HG02623 (cell line): ENCODE measurements at regions not wholly inside any gene's neighbourhood (a gene's known extent, or its start where the extent isn't known, plus 50 kb on each side); places are given as distances from the start of the nearest gene placed in this dataset.

Experiments
- ATAC-seq: cut with Tn5 transposase; IDR thresholded peaks from one replicate; pipeline ENCODE4 v1.9.1; 2021; ENCODE audit warnings: moderate library complexity; ENCODE audit not compliant: unreplicated experiment

DNA sequence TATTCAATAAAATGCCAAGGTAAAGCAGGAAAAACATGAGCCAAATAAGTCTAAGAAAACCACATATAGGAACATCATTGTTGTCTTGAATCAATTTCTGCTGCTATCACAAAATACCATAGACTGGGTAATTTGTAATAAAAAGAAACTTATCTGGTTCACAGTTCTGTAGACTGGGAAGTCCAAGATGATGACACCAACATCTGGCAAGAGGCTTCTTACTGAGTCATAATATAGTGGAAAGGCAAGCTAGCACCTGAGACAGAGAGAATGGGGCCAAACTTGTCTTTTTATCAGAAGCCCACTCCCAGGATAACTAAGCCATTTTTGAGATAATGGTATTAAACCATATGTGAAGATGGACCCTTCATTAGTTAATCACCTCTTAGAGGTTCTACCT lies 975.9 kb downstream of the FLRT2 start:
- ATAC-seq, result no peak

DNA sequence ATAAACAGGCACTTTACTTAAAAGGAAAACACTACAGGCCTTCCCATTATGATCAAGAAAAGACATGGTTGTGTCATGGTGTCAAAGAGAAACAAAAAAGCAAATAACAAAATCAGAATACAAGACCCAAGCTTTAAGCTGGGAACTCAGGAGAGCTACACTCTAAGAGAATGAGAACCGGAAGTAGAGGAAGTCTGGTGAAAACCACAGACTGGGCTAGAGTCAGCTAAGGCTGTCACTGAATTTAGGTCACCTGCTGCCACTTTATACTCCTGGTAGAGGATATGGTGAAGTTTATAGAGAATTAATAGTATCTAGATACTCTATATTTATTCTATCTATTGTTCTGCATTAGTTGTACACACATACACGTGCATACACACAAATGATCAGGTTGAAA lies 971.7 kb downstream of the FLRT2 start:
- no peak for ATAC-seq

DNA sequence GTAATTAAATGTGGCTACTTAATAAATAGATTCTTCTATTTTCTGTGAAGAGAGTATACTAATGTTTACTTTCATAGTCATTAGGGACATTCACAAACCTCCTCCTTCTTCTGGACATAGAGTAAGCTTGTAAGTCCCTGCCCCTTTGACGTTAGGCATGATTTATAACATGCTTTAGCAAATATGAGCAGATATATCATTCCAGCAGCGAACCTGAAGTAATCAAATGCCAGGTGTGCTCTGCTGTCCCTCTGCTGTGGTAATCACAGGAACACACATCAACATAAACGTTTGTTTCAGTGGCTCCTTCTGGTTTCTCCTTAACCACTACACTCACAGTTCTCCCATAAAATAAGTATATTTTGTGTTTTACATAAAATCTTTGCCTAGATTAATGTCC lies 961.8 kb downstream of the FLRT2 start:
- no peak for ATAC-seq

DNA sequence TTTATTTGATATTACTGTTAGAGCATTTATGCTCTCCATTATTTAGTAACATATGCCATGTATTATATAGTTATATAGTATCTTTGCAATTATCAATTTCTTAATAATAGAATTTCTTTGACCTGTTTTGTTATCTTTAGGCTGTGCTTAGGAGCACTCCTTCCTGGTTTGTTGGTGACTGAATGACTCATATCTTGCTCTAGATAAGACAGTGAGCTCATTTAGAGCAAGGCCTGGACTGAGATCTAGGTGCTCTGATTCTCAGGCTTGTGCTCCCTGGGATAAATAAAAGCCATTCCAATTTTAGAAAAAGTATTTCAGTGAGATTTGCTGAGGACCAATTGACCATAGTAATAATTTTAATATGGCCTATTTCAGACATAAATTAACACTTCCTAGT lies 951.2 kb downstream of the FLRT2 start:
- no peak for ATAC-seq

DNA sequence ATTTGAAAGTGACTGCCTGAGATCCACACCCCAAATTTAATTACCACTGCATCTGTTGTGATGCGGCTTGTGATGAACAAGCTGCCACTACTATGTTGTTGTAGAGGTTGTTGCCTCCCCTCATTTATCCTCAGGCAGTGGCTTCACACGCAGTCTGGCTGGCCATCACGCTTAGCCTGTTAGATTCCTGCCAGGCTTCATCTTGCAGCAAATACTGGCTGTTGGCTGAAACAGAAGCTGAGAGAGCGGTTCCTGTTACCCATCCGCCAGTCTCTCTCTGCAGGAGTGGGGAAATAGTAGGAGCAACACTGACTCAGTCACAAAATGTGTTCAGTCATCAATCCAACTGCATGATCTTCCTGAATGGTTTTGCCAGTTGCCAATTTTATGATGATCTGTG lies 934.4 kb downstream of the FLRT2 start:
- no peak for ATAC-seq

DNA sequence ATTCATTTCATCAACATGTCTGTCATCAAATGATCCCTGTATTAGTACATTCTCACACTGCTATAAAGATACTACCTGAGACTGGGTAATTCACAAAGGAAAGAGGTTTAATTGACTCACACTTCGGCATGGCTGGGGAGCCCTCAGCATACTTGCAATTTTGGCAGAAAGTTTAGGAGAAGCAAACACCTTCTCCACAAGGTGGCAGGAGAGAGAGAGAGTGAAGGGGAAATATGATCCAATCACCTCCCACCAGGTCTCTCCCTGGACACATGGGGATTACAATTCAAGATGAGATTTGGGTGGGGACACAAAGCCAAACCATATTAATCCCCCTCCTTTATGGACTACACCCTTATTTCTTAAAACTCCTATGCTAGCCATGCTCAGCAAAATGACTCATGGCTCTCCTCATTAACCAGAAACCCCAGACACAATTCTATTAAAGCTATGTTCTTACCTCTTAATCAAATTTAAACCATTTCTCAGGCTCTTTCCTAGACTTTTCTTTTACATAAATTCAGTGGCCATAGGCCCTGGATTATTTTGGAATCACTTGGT lies 932.3 kb downstream of the FLRT2 start:
- ATAC-seq, result no peak

DNA sequence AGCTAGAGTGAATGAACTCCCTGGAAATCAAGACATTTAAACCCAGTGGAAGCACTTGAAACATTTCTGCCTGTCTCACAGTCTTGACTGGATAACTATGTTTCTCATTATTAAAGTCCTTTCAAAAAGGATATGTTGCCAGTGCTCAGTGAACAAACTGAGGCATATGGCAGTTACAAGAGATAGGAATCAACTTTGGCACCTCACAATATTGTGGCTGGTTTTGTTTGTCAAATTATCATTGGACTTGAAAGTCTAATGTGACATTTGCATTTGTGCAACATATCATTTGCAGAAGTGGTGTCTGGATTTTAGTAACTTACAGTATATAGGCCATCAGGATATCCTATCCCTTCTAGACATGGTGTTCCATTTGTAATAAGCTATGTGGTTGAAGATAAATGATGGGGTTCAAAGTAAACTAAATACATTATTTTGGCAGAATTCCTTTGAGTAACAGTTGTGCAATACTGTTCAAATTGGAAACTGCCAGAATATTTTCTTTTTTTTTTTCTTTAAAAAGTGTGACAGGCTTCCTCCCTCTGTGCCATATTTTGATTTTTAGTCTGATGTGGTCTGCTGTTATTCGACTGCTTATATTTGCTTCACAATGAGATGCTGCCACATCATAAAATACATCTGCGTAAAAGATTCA lies 927.7 kb downstream of the FLRT2 start:
- ATAC-seq, result no peak

DNA sequence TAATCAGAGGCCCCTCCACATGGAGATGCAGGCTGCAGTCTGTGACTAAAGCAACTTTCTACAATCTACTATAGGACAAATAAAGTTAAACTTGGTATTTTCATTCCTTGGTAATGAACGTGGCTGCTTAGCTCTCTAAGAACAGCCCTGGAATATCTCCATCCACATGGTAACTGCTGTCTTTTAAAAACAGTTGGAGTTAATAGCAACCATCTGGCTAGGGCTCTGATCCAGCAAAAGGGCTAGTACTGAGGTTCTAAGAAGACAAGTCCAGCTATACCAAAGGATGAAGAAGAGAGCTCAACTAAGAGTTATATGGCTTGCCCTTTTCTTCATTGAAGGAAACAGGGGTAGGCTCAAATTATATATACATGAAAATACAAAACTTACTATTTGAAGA lies 920.1 kb downstream of the FLRT2 start:
- no peak for ATAC-seq

DNA sequence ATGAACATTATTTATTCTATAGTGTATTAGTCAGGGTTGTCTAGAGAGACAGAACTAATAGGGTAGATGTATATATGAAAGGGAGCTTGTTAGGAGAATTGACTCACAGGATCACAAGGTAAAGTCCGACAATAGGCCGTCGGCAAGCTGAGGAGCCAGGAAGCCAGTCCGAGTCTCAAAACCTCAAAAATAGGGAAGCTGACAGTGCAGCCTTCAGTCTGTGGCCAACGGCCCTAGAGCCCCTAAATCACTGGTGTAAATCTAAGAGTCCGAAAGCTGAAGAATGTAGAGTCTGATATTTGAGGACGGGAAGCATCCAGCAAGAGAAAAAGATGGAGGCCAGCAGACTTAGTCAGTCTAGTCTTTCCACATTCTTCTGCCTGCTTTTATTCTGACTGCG lies 912.2 kb downstream of the FLRT2 start:
- ATAC-seq, result no peak

DNA sequence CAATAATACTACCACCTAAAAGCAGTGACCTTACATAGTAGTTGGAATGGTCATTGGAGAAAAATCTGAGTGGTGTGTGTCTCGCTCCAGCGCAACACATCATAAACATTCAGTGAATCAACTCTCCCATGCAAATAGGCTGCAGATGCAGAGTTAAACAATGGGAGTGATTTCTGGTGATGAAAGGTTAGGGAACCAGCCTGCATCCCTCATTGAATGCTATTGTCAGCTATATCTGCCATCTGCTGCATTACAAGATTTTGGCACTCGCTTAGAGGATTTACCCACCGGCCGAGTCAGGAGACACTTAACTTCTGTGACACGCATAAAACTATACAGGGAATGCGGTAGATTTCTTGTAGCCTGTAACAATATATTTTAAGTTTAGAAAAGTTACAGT lies 900.9 kb downstream of the FLRT2 start:
- ATAC-seq, result no peak

DNA sequence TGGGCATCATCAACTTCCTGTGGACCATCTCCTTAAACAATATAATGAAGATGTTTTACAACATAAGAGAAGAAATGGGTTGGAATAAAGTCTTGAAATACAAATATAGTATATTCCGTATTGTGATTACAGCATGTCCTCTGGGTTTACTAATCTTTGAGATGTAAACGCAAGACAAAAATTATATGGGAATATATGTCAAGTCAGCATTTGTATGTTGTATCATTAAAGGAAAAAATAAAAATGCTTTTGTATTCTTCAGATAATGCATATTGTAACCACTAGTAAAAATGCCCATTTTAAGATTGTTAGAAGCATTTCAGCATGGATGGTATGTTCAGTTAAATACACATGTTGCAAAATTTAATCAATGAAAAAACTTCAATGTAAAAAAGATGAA lies 893.3 kb downstream of the FLRT2 start:
- ATAC-seq, result no peak

DNA sequence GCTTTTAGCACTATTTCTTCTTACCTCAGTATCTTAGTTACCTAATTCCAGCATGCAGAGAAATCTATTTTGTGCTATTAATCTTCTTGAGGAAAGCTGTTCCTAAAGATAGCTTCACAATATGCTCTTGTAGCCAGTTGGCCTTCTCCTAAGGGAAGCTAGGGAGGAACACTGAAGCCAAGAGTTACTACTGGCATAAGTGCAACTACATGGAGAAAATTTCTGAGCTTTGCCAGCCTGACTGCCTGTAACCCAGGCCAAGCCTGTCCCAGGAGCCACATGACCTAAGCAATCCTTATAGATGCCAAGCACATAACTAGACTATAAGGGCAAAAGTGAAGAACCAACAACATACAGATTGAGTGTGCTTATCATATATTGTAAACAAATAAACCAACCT lies 890.2 kb downstream of the FLRT2 start:
- no peak for ATAC-seq

DNA sequence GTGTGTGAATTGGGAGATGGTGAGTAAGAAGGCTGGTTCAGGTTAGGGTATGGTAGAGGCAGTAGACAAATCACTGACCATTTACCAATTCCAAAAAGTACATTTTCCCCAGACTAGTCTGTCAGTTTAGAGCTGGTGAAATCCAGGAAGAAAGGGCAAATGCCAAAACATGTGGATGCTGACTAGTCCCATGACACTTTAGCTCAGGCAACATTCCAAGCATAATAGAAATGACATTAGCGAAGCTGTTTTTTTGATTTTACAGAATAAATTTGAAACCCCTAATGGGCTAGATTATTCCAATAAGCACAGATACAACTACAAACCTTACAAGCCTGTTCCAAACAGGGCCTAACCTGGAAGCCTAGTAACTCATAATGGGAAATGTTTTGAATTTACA lies 884.2 kb downstream of the FLRT2 start:
- ATAC-seq, result no peak

DNA sequence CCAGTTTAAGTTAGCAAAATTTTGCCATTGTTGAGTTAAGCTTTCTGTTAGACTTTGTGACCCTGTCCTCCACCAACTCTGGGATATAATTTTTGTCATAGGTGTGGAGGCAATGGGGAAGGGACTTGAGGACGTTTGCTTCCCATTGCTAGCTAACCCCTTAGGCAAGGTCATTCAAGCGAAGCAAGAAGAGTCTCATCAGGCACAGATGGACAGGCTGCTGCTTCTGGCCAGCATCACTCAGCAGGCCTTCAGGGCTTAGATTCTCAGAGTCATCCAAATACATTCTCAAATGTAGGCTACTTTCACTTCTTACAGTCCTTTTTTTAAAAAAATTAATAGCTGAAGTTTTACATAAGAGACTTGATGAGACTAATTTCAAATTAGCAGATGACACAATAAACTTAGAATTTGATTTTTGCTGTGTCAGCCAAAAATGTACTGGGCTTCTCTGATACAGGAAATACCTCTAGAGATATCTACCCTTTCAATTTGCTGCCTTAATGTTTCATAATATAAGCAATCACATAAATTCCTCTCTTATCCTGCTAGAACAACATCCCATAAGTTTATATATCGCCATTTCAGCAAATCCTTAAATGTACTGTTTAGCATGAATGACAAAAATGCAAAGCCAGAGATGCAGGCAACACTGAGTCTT lies 875.2 kb downstream of the FLRT2 start:
- ATAC-seq, result no peak

DNA sequence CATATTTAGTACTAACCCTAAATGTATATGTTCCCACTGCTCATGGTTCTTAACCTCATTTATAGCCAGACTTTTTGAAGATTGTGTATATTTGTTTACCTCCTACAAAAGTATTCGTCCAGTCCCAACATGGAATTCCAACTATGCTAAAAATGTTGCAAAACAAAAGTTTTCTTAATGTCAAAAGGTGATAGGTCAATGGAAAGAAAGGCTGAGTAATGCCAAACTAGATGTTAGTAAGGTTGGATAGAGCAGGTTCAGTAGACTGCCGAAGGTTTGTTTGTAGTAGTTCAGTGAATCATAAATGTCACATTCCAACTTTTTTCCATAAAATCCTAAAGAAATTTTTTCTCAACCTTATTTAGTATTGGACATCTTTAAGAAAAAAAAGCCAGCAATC lies 874.5 kb downstream of the FLRT2 start:
- no peak for ATAC-seq

DNA sequence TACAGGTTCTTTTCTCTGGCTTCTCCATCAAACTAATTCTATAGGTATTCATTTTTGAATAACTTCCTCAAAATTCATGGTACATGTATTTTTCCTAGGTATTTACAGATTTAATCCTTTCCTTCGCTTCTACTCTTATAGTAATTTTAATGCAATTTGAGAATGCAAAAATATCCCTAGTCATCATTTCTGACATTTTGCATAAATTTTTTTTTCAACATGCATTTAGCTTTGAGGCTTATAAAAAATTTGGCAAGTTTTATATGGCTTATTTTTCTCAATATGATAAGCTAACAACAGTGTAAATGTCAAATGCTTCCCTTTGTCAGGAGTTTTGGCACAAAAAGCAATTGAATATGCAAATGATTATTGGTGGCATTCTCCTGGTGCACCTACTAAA lies 872.6 kb downstream of the FLRT2 start:
- ATAC-seq, result no peak

DNA sequence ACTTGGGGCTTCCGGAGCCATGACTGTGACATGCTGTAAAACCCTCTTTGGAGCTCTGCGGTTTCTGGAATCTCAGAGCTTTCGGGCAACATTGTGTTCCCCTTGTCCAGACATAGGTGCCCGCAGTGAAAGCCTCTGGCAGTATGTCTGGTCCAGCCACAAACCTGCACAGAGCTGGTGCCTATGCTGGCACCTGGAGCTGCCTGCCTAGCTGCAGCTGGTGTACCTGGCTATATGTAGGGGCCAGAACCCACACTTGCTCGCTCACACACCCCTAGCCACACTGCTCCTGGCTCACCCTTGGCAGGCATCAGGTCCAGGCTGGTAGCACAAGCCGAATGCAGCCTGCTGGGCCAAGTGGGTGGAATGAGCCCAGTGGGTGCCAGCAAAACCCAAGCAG lies 861.1 kb downstream of the FLRT2 start:
- ATAC-seq, result no peak

DNA sequence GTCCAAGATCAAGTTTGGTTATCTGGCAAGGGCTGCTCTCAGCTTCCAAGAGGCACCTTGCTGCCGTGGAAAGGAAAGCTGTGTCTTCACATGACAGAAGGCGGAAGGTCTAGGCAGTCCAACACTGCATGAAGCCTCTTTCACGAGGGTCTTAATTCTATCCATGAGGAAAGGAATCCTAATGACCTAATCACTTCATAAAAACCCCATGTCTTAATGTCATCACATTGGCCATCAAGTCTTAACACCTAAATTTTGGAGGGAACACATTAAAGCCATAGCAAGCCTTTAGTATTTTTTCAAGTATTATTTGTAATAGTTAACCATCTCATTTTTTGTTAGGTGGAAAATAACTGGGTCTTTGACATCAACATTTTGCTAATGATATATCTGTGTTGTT lies 858.3 kb downstream of the FLRT2 start:
- ATAC-seq, result no peak

DNA sequence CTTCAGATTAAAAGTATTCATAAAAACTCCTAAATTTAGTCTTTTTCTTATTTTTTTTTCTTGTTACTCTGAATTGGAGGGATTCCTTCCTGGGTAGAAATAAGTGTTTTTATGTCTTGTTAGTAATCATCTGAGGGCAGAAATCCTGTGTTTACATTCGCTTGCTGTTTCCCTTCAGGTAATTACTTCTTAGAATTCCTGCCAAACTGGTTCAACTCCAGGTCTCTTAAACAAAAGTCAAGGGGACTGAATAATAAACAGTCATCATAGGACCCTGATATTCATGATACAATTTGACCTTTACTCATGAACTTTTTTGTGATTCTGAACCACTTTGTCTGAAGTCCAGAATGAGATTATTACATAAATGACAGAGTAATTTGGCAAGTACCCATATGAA lies 843.9 kb downstream of the FLRT2 start:
- no peak for ATAC-seq

DNA sequence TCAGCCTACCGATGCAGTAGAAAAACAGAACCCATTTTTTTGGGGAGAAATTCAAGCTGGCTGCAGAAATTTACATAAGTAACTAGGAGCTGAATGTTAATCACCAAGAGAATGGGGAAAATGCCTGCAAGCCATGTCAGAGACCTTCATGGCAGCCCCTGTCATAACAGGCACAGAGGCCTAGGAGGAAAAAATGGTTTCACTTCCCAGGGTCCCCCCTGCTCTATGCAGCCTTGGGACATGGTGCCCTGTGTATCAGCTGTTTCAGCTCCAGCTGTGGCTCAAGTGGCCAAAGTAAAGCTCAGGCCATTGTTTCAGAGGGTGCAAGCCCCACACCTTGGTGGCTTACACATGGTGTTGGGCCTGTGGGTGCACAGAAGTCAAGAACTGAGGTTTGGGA lies 842.5 kb downstream of the FLRT2 start:
- ATAC-seq, result no peak

DNA sequence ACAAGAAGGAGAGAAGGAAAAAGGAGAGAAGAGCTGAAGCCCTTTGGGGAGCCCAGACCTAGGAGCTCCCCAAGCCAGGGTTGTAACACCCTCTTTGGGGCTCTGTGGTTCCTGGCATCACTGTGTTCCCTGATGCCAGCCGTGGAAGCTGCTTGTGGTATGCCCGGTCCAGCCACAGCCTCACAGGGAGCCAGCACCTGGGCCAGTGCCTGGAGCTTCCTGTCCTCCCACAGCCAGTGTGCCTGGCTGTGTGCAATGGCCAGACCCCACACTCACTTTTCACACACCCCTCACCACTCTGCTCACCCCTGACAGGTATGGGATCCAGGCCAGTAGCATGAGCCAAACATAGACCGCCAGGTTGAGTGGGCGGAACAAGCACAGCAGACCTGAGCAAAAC lies 834.7 kb downstream of the FLRT2 start:
- no peak for ATAC-seq

DNA sequence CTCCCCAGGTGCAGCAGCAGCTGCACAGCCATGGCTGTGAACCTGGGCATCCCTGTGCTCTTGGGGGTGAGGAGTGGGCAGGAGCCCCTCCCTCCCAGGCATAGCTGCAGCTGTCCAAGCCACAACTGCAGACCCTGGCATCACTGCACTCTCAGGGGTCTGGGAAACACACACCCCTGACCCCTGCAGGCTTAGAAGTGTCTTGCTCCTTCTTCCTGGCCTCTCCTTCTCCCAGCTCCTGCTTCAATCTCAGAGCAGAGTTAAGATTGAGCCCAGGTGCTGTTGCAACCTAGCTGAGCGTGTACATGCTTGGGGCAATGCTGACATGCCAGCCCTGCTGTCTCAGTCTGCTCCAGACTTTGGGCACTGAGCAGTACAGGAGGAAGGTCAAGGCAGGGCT lies 833.6 kb downstream of the FLRT2 start:
- ATAC-seq, result no peak

DNA sequence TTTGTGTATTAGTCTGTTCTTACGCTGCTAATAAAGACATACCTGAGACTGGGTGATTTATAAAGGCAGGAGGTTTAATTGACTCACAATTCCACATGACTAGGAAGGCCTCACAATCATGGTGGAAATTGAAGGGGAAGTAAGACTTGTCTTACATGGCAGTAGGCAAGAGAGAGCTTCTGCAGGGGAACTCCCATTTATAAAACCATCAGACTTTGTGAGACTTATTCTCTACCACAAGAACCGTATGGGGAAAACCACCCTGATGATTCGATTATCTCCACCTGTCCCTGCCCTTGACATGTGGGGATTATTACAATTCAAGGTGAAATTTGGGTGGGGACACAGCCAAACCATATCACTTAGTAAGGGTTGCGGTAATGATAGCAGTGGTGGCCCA lies 833.1 kb downstream of the FLRT2 start:
- no peak for ATAC-seq
